ENCODE measurements at regions not wholly inside any gene's neighbourhood (a gene's known extent, or its start where the extent isn't known, plus 50 kb on each side); places are given as distances from the start of the nearest gene placed in this dataset.

DNA sequence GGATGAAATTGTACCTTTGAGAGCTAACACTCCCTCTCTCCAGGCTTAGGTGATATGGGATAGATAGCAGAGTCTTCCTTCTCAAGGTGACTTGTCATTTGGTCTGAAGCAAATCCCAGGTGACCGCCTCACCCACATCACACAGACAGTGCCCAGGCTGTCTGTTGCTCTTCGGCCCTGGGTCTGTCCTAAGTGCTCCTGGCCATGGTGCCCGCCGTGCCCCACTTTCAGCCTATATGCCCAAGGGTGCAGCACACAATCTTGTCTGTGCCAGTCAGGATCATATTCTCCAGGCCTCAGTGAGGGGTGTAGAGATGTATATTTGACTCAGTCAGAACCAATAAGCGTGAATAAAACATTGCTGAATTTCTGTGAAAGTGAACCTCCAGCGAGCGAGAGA lies 326.8 kb downstream of the DYSF start:
- DNase-seq = no peak
- Mint-ChIP-seq H3K27me3 (ENCODE audit: unreplicated experiment) (no peaks in the 10 kb centered on the region), H3K4me1 (ENCODE audit: low read depth, unreplicated experiment) (no peaks in the 10 kb centered on the region), H3K27ac (ENCODE audit: unreplicated experiment) (no peak overlapping the region), H3K9me3 (ENCODE audit: unreplicated experiment) (peaks cover 2% of the 10 kb centered on the region), H3K4me3 (ENCODE audit: unreplicated experiment) (no peak overlapping the region), H3K36me3 (ENCODE audit: unreplicated experiment) (no peaks in the 10 kb centered on the region)
- TF ChIP-seq, protein P1, sequence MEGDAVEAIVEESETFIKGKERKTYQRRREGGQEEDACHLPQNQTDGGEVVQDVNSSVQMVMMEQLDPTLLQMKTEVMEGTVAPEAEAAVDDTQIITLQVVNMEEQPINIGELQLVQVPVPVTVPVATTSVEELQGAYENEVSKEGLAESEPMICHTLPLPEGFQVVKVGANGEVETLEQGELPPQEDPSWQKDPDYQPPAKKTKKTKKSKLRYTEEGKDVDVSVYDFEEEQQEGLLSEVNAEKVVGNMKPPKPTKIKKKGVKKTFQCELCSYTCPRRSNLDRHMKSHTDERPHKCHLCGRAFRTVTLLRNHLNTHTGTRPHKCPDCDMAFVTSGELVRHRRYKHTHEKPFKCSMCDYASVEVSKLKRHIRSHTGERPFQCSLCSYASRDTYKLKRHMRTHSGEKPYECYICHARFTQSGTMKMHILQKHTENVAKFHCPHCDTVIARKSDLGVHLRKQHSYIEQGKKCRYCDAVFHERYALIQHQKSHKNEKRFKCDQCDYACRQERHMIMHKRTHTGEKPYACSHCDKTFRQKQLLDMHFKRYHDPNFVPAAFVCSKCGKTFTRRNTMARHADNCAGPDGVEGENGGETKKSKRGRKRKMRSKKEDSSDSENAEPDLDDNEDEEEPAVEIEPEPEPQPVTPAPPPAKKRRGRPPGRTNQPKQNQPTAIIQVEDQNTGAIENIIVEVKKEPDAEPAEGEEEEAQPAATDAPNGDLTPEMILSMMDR (IDR thresholded peaks at IDR 0.05; ENCODE audit: partially characterized antibody, unreplicated experiment) = no peak

DNA sequence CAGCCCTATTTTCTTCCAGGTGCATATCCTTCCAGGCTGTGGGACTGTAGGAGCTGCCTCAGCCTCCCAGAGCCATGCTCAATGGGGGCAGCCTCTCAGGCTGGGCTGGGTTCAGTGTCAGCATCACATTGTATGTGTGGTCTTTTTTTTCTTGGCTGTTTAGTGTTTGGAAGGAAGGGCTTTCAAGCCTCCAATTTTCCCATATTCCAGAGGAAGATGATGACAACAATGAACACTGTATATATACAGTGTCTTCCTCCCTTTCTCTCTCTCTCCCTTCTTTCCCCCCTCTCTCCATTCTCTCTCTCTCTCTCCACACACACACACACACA lies 326.4 kb downstream of the DYSF start:
- DNase-seq = no peak
- no peak overlapping the region for H3K4me3 Mint-ChIP-seq (ENCODE audit: unreplicated experiment)

DNA sequence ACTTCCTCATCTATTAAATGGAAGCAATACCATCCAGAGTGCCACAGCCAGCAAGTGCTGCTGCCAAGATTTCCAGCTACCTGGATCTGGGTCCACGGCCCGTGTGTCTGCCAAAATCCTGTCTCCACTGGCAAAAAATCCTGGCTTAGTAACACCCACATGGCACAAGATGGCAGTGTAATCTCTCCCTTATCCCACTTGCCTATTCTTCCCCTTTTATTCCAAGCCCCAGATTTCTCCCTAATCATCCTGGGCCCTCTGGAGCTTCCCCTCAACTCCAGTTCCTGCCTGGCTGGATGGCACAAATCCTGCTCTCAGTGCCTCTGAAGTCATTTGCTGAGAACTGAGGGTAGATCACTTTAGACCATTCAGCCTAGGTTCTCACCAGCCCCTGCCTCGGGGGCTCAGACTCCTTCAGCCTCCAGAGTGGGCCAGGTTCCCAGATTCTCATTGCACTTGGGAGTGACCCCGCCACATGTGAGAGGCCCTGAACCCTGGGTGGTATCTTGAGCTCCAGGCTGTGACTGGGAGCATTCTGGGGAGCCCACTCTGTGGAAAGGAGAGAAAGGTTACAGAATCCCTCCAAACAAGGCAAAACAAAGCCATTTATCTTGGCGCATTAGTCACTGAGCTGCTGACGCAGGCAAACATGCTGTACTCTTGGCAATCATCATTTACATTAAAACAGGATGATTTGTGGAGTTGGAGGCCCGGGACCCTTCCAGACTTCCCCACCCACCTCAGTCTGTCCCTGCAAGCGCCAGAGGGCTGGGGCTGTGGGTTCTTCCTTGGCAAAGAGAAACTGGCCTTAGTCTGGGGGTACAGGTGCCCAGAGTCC lies 325.8 kb downstream of the DYSF start:
- H3K4me3 Mint-ChIP-seq (ENCODE audit: unreplicated experiment) = no peak overlapping the region
- H3K9me3 Mint-ChIP-seq (ENCODE audit: unreplicated experiment) = peaks cover 2% of the 10 kb centered on the region
- no peaks in the 10 kb centered on the region for H3K27me3 Mint-ChIP-seq (ENCODE audit: unreplicated experiment)
- H3K27ac Mint-ChIP-seq (ENCODE audit: unreplicated experiment) = no peak overlapping the region
- no peaks in the 10 kb centered on the region for H3K4me1 Mint-ChIP-seq (ENCODE audit: low read depth, unreplicated experiment)
- DNase-seq = no peak
- H3K36me3 Mint-ChIP-seq (ENCODE audit: unreplicated experiment) = no peaks in the 10 kb centered on the region
- TF ChIP-seq, protein P1 (IDR thresholded peaks at IDR 0.05; ENCODE audit: partially characterized antibody, unreplicated experiment) = no peak

More for the DNA sequence above, 326.4 kb downstream of the DYSF start:
- no peaks in the 10 kb centered on the region for H3K27me3 Mint-ChIP-seq (ENCODE audit: unreplicated experiment)
- H3K36me3 Mint-ChIP-seq (ENCODE audit: unreplicated experiment) = no peaks in the 10 kb centered on the region
- peaks cover 2% of the 10 kb centered on the region for H3K9me3 Mint-ChIP-seq (ENCODE audit: unreplicated experiment)
- no peaks in the 10 kb centered on the region for H3K4me1 Mint-ChIP-seq (ENCODE audit: low read depth, unreplicated experiment)
- no peak overlapping the region for H3K27ac Mint-ChIP-seq (ENCODE audit: unreplicated experiment)
- TF ChIP-seq, protein P1 (IDR thresholded peaks at IDR 0.05; ENCODE audit: partially characterized antibody, unreplicated experiment) = no peak

DNA sequence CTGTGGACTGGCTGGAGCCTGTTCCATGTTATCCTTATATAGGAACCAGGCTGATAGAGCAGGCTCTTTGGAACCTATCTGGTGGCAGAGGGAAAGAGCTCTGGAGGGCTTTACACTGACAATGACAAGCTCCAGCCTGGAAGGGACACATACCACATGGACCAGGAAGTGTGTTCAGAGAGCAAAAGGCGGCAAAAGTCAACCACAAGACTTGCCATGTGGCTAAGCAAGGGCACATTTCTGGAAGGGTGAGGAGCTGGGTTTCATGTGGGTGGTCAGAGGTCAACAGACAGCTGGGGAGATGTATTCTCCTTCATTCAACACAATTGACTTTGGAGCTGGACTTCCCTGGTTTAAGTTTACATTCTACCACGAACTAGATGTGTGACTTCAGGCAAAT lies 325.2 kb downstream of the DYSF start:
- Mint-ChIP-seq H3K27ac (ENCODE audit: unreplicated experiment) (no peak overlapping the region), H3K4me3 (ENCODE audit: unreplicated experiment) (no peak overlapping the region), H3K36me3 (ENCODE audit: unreplicated experiment) (no peaks in the 10 kb centered on the region), H3K9me3 (ENCODE audit: unreplicated experiment) (no peaks in the 10 kb centered on the region), H3K4me1 (ENCODE audit: low read depth, unreplicated experiment) (no peaks in the 10 kb centered on the region), H3K27me3 (ENCODE audit: unreplicated experiment) (no peaks in the 10 kb centered on the region)
- no peak for DNase-seq
- TF ChIP-seq, protein P1 (IDR thresholded peaks at IDR 0.05; ENCODE audit: partially characterized antibody, unreplicated experiment) = no peak

DNA sequence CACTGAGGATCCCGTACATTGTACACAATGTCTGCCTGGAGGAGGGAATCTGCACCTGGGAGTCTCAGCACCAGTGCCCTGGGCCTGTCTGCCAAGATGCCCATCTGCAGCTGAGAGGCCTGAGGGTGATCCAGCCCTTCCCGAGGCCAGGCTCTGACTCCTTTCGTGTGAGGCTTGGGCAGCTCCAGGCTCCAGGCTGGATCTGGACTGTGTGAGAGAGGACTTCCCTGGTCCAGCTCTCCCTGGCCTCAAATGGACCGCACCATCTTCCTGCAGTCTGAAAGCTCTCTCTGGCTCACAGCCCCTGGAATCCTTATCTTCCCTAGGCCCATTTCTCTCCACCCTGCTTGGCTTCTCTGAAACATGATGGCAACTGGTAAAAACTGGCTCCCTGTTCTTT lies 324.6 kb downstream of the DYSF start:
- Mint-ChIP-seq H3K36me3 (ENCODE audit: unreplicated experiment) (no peaks in the 10 kb centered on the region), H3K27me3 (ENCODE audit: unreplicated experiment) (no peaks in the 10 kb centered on the region), H3K4me3 (ENCODE audit: unreplicated experiment) (no peak overlapping the region), H3K4me1 (ENCODE audit: low read depth, unreplicated experiment) (no peaks in the 10 kb centered on the region), H3K27ac (ENCODE audit: unreplicated experiment) (no peak overlapping the region), H3K9me3 (ENCODE audit: unreplicated experiment) (no peaks in the 10 kb centered on the region)
- TF ChIP-seq, protein P1 (IDR thresholded peaks at IDR 0.05; ENCODE audit: partially characterized antibody, unreplicated experiment) = no peak
- DNase-seq = no peak
